ENCODE measurements at regions not wholly inside any gene's neighbourhood (a gene's known extent, or its start where the extent isn't known, plus 50 kb on each side); places are given as distances from the start of the nearest gene placed in this dataset.

- intact Hi-C loops (cut with DNase I; ENCODE audit: low total_unique reads) = no loop called here
- no peak for DNase-seq (ENCODE audit: low spot score in 2 of 2)
- WGBS, 2 donors = 77 to 79% methylated on average over 5 of the region's 5 CpGs
- no peak for TF ChIP-seq POLR2A (IDR thresholded peaks at IDR 0.05)
- no peak for TF ChIP-seq CTCF (IDR thresholded peaks at IDR 0.05)
- no peak overlapping the region for H3K4me3 ChIP-seq (ENCODE audit: low read depth, poor library complexity, severe bottlenecking)
These were observed 620.4 kb downstream of the SLC16A7 start for GRCh38 chr12:60216226-60216625.

- intact Hi-C loops (cut with DNase I; ENCODE audit: low total_unique reads) = no loop called here
- WGBS, 2 donors = 65% methylated on average over 4 of the region's 4 CpGs
- H3K4me3 ChIP-seq (ENCODE audit: low read depth, poor library complexity, severe bottlenecking) = no peak overlapping the region
- DNase-seq (ENCODE audit: low spot score in 2 of 2) = no peak
- no peak for TF ChIP-seq CTCF (IDR thresholded peaks at IDR 0.05)
- no peak for TF ChIP-seq POLR2A (IDR thresholded peaks at IDR 0.05)
These were observed 627.4 kb downstream of the SLC16A7 start for GRCh38 chr12:60223242-60223641.

GRCh38 chr12:60225216-60226000 is 629.6 kb downstream of the SLC16A7 start:
- intact Hi-C loops (cut with DNase I; ENCODE audit: low total_unique reads) = no loop called here
- 87 to 90% methylated on average over 11 of the region's 11 CpGs for WGBS, 2 donors
- DNase-seq (ENCODE audit: low spot score in 2 of 2) = no peak
- H3K4me3 ChIP-seq (ENCODE audit: low read depth, poor library complexity, severe bottlenecking) = no peak overlapping the region
- TF ChIP-seq POLR2A (IDR thresholded peaks at IDR 0.05) (no peak), CTCF (IDR thresholded peaks at IDR 0.05) (no peak)

GRCh38 chr12:60227916-60228315 is 632.1 kb downstream of the SLC16A7 start:
- intact Hi-C loops (cut with DNase I; ENCODE audit: low total_unique reads) = no loop called here

GRCh38 chr12:60230056-60230455 is 634.2 kb downstream of the SLC16A7 start:
- H3K4me3 ChIP-seq (ENCODE audit: low read depth, poor library complexity, severe bottlenecking) = no peak overlapping the region
- WGBS, 2 donors = 82% methylated on average over 4 of the region's 4 CpGs
- no peak for DNase-seq (ENCODE audit: low spot score in 2 of 2)
- TF ChIP-seq POLR2A (IDR thresholded peaks at IDR 0.05) (no peak), CTCF (IDR thresholded peaks at IDR 0.05) (no peak)
- intact Hi-C loops (cut with DNase I; ENCODE audit: low total_unique reads) = no loop called here

More at GRCh38 chr12:60227916-60228315, 632.1 kb downstream of the SLC16A7 start:
- 88 to 89% methylated on average over 2 of the region's 2 CpGs for whole genome bisulfite sequencing, 2 donors
- DNase-seq (ENCODE audit: low spot score in 2 of 2) = no peak
- H3K4me3 ChIP-seq (ENCODE audit: low read depth, poor library complexity, severe bottlenecking) = no peak overlapping the region
- no peak for TF ChIP-seq CTCF (IDR thresholded peaks at IDR 0.05)
- no peak for TF ChIP-seq POLR2A (IDR thresholded peaks at IDR 0.05)

- no peak for TF ChIP-seq CTCF (IDR thresholded peaks at IDR 0.05)
- TF ChIP-seq POLR2A (IDR thresholded peaks at IDR 0.05) = no peak
- no peak for DNase-seq (ENCODE audit: low spot score in 2 of 2)
- intact Hi-C loops (cut with DNase I; ENCODE audit: low total_unique reads) = no loop called here
- H3K4me3 ChIP-seq (ENCODE audit: low read depth, poor library complexity, severe bottlenecking) = no peak overlapping the region
- 50 to 75% methylated on average over 3 of the region's 3 CpGs for WGBS, 2 donors
These were observed 635.5 kb downstream of the SLC16A7 start for GRCh38 chr12:60231303-60231702.
